GM23338 (cell line): ENCODE measurements at regions not wholly inside any gene's neighbourhood (a gene's known extent, or its start where the extent isn't known, plus 50 kb on each side); places are given as distances from the start of the nearest gene placed in this dataset.

ENCODE experiments used
- ATAC-seq: fragments of 200-7000 bp; cut with Tn5 transposase; 3 replicates; pipeline ENCODE4 v1.9.1; 2020
- DNase-seq: peaks from one replicate; pipeline ENCODE4 v3.0.0-alpha.2; 2015; ENCODE audit warnings: low spot score
- H2AFZ ChIP-seq: fragments of 200-600 bp; sonication (generic); 2 replicates; pipeline ENCODE4 v1.8.0; 2016; ENCODE audit warnings: antibody characterized with exemption, mild to moderate bottlenecking, moderate library complexity
- H3F3A ChIP-seq: fragments of 200-600 bp; sonication (generic); replicated peaks from 2 replicates; pipeline ENCODE4 v1.8.0; 2017; ENCODE audit warnings: antibody characterized with exemption, mixed run types, low read depth
- H3K27ac ChIP-seq: fragments of 200-600 bp; sonication (generic); 2 replicates; pipeline ENCODE4 v1.6.1; 2016; ENCODE audit warnings: low read depth
- H3K27me3 ChIP-seq: fragments of 200-600 bp; sonication (generic); 2 replicates; pipeline ENCODE4 v1.8.0; 2016; ENCODE audit warnings: mild to moderate bottlenecking, mixed run types, moderate library complexity; ENCODE audit not compliant: insufficient read depth
- H3K36me3 ChIP-seq: fragments of 200-600 bp; sonication (generic); 2 replicates; pipeline ENCODE4 v1.8.0; 2016; ENCODE audit warnings: mild to moderate bottlenecking; ENCODE audit not compliant: insufficient read depth
- H3K4me1 ChIP-seq: fragments of 200-600 bp; sonication (generic); 2 replicates; pipeline ENCODE4 v1.8.0; 2016; ENCODE audit warnings: mild to moderate bottlenecking, moderate library complexity; ENCODE audit not compliant: insufficient read depth
- H3K4me2 ChIP-seq: fragments of 200-600 bp; sonication (generic); 2 replicates; pipeline ENCODE4 v1.7.1; 2017; ENCODE audit warnings: mixed run types
- H3K4me3 ChIP-seq: fragments of 200-600 bp; sonication (generic); 2 replicates; pipeline ENCODE4 v1.6.1; 2016; ENCODE audit warnings: mixed run types
- H3K79me2 ChIP-seq: fragments of 200-600 bp; sonication (generic); replicated peaks from 2 replicates; pipeline ENCODE4 v1.8.0; 2017; ENCODE audit warnings: mild to moderate bottlenecking; ENCODE audit not compliant: insufficient read depth
- H3K9me2 ChIP-seq: fragments of 200-600 bp; sonication (generic); 2 replicates; pipeline ENCODE4 v1.8.0; 2017; ENCODE audit not compliant: insufficient read depth
- H4K20me1 ChIP-seq: fragments of 200-600 bp; sonication (generic); replicated peaks from 2 replicates; pipeline ENCODE4 v1.8.0; 2017; ENCODE audit warnings: mild to moderate bottlenecking; ENCODE audit not compliant: insufficient read depth
- H3K27ac Mint-ChIP-seq: 2 replicates; pipeline ENCODE4 v1.8.0; 2020; ENCODE audit warnings: inconsistent platforms, mild to moderate bottlenecking, moderate library complexity, mixed read lengths
- H3K27me3 Mint-ChIP-seq: 3 replicates; pipeline ENCODE4 v1.8.0; 2022; ENCODE audit warnings: low read depth, mild to moderate bottlenecking, moderate library complexity, mixed read lengths, inconsistent platforms; ENCODE audit not compliant: insufficient read depth, poor library complexity
- H3K36me3 Mint-ChIP-seq: 3 replicates; pipeline ENCODE4 v1.8.0; 2021; ENCODE audit warnings: low read depth, mild to moderate bottlenecking, inconsistent platforms, moderate library complexity, mixed read lengths
- H3K4me1 Mint-ChIP-seq: 3 replicates; pipeline ENCODE4 v1.8.0; 2020; ENCODE audit warnings: mild to moderate bottlenecking, inconsistent platforms, mixed read lengths
- H3K4me3 Mint-ChIP-seq: 3 replicates; pipeline ENCODE4 v1.8.0; 2021; ENCODE audit warnings: moderate library complexity, mild to moderate bottlenecking, inconsistent platforms, mixed read lengths
- H3K9me3 Mint-ChIP-seq: 3 replicates; pipeline ENCODE4 v1.8.0; 2020; ENCODE audit warnings: moderate library complexity, mild to moderate bottlenecking, inconsistent platforms, mixed read lengths
- CREB1 ChIP-seq: fragments of 250-450 bp; sonication (Bioruptor Pico); IDR thresholded peaks from 2 replicates; pipeline ENCODE4 v1.5.0; 2020; ENCODE audit warnings: low read depth, mild to moderate bottlenecking, moderate library complexity
- NANOG ChIP-seq: IDR thresholded peaks from 2 replicates; pipeline ENCODE4 v1.6.1; 2016; ENCODE audit warnings: antibody characterized with exemption, borderline replicate concordance
- POLR2AphosphoS5 ChIP-seq: IDR thresholded peaks from 2 replicates; pipeline ENCODE4 v1.6.1; 2016; ENCODE audit warnings: antibody characterized with exemption, low read depth
- STAT1 ChIP-seq: IDR thresholded peaks from one replicate; pipeline ENCODE4 v1.6.1; 2016; ENCODE audit warnings: antibody characterized with exemption; ENCODE audit not compliant: unreplicated experiment
- ZNF114 ChIP-seq: fragments of 250-450 bp; sonication (Bioruptor Pico); IDR thresholded peaks from 2 replicates; pipeline ENCODE4 v1.5.0; 2020; ENCODE audit warnings: mild to moderate bottlenecking, moderate library complexity
- TF ChIP-seq, protein P1 (sequence below): fragments of 250-450 bp; sonication (Bioruptor Pico); IDR thresholded peaks from 2 replicates; pipeline ENCODE4 v1.5.0; 2020; ENCODE audit warnings: mild to moderate bottlenecking, moderate library complexity
- TF ChIP-seq, protein P2 (sequence below), 2 experiments: fragments of 200-600 bp in 1 of 2; sonication (generic) in 1 of 2; conservative IDR thresholded peaks; 2 replicates each; pipeline versions ENCODE4 v1.5.1 to v1.6.1; 2016 to 2017; ENCODE audit warnings: antibody characterized with exemption in 2 of 2, low read depth in 2 of 2, mild to moderate bottlenecking in 2 of 2, moderate library complexity in 1 of 2

DNA sequence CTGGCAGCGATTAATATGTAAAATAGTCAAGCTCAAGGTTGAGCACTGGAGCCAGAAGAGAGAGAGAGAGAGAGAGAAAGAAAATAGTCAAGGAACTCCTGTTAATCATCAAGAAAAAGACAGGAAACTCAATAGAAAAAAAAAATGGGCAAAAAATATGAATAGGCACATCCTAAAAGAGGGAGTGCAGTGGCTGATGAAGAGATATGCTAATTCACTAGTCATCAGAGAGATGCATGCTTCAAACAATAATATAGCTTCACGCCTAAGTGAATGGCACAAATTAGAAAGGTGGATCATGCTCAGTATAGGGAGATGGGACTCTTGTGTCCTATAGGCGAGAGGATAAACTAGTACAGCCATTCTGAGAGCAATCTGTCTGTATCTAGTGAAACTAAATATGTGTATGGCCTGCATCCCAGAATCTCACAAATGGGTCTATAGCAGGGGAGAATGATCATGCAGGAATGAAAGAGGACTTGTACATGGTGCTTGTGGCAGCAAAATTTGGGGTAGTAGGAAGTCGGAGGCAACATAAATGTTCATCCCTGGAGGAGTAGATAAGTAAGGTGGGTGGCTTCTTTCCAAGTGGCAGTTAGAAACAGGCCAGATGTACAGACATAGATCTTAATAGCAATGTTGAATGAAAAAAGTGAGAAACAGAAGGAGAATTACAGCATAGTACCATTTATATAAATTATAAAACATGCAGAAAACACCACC is 176.8 kb downstream of the VEGFA start:
- H3K9me2 ChIP-seq: no peaks in the 10 kb centered on the region
- no peak overlapping the region for H2AFZ ChIP-seq
- H3F3A ChIP-seq: no peaks in the 10 kb centered on the region
- DNase-seq: no peak
- no peak overlapping the region for H3K27ac ChIP-seq
- H3K9me3 Mint-ChIP-seq: peaks cover 11% of the 10 kb centered on the region; the same call in 2 of the 3 replicates
- peaks cover 9% of the 10 kb centered on the region; the same call in 2 of the 3 replicates for H3K4me1 Mint-ChIP-seq
- H3K79me2 ChIP-seq: no peaks in the 10 kb centered on the region
- no peak overlapping the region for H3K4me2 ChIP-seq
- peaks cover 4% of the 10 kb centered on the region for H3K27me3 Mint-ChIP-seq
- no peaks in the 10 kb centered on the region for H3K36me3 ChIP-seq
- no peaks in the 10 kb centered on the region for H3K36me3 Mint-ChIP-seq
- H3K4me3 ChIP-seq: no peak overlapping the region
- no peak overlapping the region for H3K27ac Mint-ChIP-seq
- H3K27me3 ChIP-seq: no peaks in the 10 kb centered on the region
- H4K20me1 ChIP-seq: no peaks in the 10 kb centered on the region
- no peak for TF ChIP-seq ZNF114 (CRISPR knock-in tag)
- TF ChIP-seq, protein P1, sequence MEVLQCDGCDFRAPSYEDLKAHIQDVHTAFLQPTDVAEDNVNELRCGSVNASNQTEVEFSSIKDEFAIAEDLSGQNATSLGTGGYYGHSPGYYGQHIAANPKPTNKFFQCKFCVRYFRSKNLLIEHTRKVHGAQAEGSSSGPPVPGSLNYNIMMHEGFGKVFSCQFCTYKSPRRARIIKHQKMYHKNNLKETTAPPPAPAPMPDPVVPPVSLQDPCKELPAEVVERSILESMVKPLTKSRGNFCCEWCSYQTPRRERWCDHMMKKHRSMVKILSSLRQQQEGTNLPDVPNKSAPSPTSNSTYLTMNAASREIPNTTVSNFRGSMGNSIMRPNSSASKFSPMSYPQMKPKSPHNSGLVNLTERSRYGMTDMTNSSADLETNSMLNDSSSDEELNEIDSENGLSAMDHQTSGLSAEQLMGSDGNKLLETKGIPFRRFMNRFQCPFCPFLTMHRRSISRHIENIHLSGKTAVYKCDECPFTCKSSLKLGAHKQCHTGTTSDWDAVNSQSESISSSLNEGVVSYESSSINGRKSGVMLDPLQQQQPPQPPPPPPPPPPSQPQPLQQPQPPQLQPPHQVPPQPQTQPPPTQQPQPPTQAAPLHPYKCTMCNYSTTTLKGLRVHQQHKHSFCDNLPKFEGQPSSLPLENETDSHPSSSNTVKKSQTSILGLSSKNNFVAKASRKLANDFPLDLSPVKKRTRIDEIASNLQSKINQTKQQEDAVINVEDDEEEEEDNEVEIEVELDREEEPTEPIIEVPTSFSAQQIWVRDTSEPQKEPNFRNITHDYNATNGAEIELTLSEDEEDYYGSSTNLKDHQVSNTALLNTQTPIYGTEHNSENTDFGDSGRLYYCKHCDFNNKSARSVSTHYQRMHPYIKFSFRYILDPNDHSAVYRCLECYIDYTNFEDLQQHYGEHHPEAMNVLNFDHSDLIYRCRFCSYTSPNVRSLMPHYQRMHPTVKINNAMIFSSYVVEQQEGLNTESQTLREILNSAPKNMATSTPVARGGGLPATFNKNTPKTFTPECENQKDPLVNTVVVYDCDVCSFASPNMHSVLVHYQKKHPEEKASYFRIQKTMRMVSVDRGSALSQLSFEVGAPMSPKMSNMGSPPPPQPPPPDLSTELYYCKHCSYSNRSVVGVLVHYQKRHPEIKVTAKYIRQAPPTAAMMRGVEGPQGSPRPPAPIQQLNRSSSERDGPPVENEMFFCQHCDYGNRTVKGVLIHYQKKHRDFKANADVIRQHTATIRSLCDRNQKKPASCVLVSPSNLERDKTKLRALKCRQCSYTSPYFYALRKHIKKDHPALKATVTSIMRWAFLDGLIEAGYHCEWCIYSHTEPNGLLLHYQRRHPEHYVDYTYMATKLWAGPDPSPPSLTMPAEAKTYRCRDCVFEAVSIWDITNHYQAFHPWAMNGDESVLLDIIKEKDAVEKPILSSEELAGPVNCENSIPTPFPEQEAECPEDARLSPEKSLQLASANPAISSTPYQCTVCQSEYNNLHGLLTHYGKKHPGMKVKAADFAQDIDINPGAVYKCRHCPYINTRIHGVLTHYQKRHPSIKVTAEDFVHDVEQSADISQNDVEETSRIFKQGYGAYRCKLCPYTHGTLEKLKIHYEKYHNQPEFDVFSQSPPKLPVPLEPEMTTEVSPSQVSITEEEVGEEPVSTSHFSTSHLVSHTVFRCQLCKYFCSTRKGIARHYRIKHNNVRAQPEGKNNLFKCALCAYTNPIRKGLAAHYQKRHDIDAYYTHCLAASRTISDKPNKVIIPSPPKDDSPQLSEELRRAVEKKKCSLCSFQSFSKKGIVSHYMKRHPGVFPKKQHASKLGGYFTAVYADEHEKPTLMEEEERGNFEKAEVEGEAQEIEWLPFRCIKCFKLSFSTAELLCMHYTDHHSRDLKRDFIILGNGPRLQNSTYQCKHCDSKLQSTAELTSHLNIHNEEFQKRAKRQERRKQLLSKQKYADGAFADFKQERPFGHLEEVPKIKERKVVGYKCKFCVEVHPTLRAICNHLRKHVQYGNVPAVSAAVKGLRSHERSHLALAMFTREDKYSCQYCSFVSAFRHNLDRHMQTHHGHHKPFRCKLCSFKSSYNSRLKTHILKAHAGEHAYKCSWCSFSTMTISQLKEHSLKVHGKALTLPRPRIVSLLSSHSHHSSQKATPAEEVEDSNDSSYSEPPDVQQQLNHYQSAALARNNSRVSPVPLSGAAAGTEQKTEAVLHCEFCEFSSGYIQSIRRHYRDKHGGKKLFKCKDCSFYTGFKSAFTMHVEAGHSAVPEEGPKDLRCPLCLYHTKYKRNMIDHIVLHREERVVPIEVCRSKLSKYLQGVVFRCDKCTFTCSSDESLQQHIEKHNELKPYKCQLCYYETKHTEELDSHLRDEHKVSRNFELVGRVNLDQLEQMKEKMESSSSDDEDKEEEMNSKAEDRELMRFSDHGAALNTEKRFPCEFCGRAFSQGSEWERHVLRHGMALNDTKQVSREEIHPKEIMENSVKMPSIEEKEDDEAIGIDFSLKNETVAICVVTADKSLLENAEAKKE (CRISPR knock-in tag): no peak
- no peak for TF ChIP-seq NANOG
- TF ChIP-seq POLR2AphosphoS5: no peak
- TF ChIP-seq, protein P2, sequence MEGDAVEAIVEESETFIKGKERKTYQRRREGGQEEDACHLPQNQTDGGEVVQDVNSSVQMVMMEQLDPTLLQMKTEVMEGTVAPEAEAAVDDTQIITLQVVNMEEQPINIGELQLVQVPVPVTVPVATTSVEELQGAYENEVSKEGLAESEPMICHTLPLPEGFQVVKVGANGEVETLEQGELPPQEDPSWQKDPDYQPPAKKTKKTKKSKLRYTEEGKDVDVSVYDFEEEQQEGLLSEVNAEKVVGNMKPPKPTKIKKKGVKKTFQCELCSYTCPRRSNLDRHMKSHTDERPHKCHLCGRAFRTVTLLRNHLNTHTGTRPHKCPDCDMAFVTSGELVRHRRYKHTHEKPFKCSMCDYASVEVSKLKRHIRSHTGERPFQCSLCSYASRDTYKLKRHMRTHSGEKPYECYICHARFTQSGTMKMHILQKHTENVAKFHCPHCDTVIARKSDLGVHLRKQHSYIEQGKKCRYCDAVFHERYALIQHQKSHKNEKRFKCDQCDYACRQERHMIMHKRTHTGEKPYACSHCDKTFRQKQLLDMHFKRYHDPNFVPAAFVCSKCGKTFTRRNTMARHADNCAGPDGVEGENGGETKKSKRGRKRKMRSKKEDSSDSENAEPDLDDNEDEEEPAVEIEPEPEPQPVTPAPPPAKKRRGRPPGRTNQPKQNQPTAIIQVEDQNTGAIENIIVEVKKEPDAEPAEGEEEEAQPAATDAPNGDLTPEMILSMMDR (conservative IDR thresholded peaks at IDR 0.05; ENCODE audit: low read depth in 2 of 2): no peak
- no peak for TF ChIP-seq CREB1 (CRISPR knock-in tag)
- TF ChIP-seq STAT1: no peak
- H3K4me1 ChIP-seq: peaks cover 3% of the 10 kb centered on the region; the same call in 1 of the 2 replicates
- no peak overlapping the region for H3K4me3 Mint-ChIP-seq
- ATAC-seq: no peak
